ENCODE measurements at regions not wholly inside any gene's neighbourhood (a gene's known extent, or its start where the extent isn't known, plus 50 kb on each side); places are given as distances from the start of the nearest gene placed in this dataset.

DNA sequence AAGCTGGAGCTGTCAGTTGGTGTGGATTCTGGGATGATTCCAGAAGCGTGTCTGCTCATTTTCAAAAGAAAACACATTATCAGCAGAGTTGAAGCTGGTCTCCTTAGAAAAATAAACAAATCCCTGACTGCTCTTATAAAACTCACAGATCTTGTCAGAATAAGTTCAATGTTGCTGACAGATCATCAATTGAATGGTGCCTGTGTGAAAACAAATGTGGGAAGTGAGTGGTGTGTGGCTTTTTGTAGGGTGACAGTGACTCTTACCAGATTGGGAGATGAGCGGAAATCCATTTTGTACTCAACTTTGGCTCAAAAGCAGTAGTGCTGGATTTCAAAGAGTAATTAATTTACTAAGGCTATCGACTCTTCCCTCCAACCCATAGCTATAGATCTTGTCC, 807.8 kb downstream of the RAPGEF2 start:
- no peak for TF ChIP-seq CTCF (IDR thresholded peaks at IDR 0.05)
- Histone ChIP-seq H3K27me3 (no peaks in the 10 kb centered on the region), H3K4me1 (no peaks in the 10 kb centered on the region), H3K27ac (no peak overlapping the region), H3K4me3 (no peak overlapping the region), H3K36me3 (no peaks in the 10 kb centered on the region), H3K9me3 (peaks cover 0 to 16% (median 0%) of the 10 kb centered on the region in 11 donors)
- ATAC-seq: no peak
- WGBS, 2 donors: 60 to 73% methylated on average over 3 of the region's 3 CpGs
- intact Hi-C loops (cut with DNase I): no loop called here
- no peak for DNase-seq

- Histone ChIP-seq H3K36me3 (no peaks in the 10 kb centered on the region), H3K4me3 (no peak overlapping the region), H3K27me3 (no peaks in the 10 kb centered on the region), H3K27ac (no peak overlapping the region), H3K9me3 (peaks cover 0 to 34% (median 14%) of the 10 kb centered on the region in 11 donors), H3K4me1 (no peaks in the 10 kb centered on the region)
- no peak for TF ChIP-seq CTCF (IDR thresholded peaks at IDR 0.05)
- DNase-seq: no peak
- intact Hi-C loops (cut with DNase I): no loop called here
- no peak for ATAC-seq
- WGBS, 2 donors: 50 to 63% methylated on average over 1 of the region's 1 CpG
Measured at GRCh38 chr4:159922119-159922518, 819.2 kb downstream of the RAPGEF2 start.

- Histone ChIP-seq H3K27me3 (no peaks in the 10 kb centered on the region), H3K4me3 (no peak overlapping the region), H3K36me3 (no peaks in the 10 kb centered on the region), H3K27ac (no peak overlapping the region), H3K9me3 (peaks cover 0 to 53% (median 17%) of the 10 kb centered on the region in 11 donors), H3K4me1 (no peaks in the 10 kb centered on the region)
- intact Hi-C loops (cut with DNase I): no loop called here
- WGBS, 2 donors: 88 to 90% methylated on average over 3 of the region's 3 CpGs
- no peak for DNase-seq
- no peak for ATAC-seq
- no peak for TF ChIP-seq CTCF (IDR thresholded peaks at IDR 0.05)
Measured at GRCh38 chr4:159925770-159926169, 822.9 kb downstream of the RAPGEF2 start.

- ATAC-seq (no peak), DNase-seq (no peak)
- Histone ChIP-seq H3K4me3 (no peak overlapping the region), H3K27ac (no peak overlapping the region), H3K36me3 (no peaks in the 10 kb centered on the region), H3K27me3 (no peaks in the 10 kb centered on the region), H3K9me3 (peaks cover 0 to 53% (median 17%) of the 10 kb centered on the region in 11 donors), H3K4me1 (no peaks in the 10 kb centered on the region)
- 67 to 68% methylated on average over 1 of the region's 1 CpG for WGBS, 2 donors
- intact Hi-C loops (cut with DNase I): no loop called here
- TF ChIP-seq CTCF (IDR thresholded peaks at IDR 0.05): no peak
Measured at GRCh38 chr4:159926871-159927270, 824.0 kb downstream of the RAPGEF2 start.
